Sigmoid colon (tissue), 3 donors: ENCODE measurements at regions not wholly inside any gene's neighbourhood (a gene's known extent, or its start where the extent isn't known, plus 50 kb on each side); places are given as distances from the start of the nearest gene placed in this dataset.

Experiments
- CTCF ChIP-seq, 4 experiments: fragments of 450-650 bp in 3 of 4; fragments of 200-600 bp in 1 of 4; IDR thresholded peaks; one replicate each; pipeline ENCODE4 v1.5.1; 2016 to 2019; ENCODE audit warnings: antibody characterized with exemption in 4 of 4, mild to moderate bottlenecking in 3 of 4, moderate library complexity in 2 of 4
- POLR2A ChIP-seq, 2 donors: fragments of 450-650 bp; IDR thresholded peaks; one replicate each; pipeline ENCODE4 v1.6.1; 2016; ENCODE audit warnings: antibody characterized with exemption in 2 of 2, mild to moderate bottlenecking in 2 of 2, moderate library complexity in 2 of 2

- TF ChIP-seq CTCF (IDR thresholded peaks at IDR 0.05) (no peak), POLR2A (IDR thresholded peaks at IDR 0.05) (no peak)
These were observed 700.5 kb downstream of the TENT5A start for GRCh38 chr6:81051952-81052351.
